HG02588 (cell line): ENCODE measurements at regions not wholly inside any gene's neighbourhood (a gene's known extent, or its start where the extent isn't known, plus 50 kb on each side); places are given as distances from the start of the nearest gene placed in this dataset.
"Not testable (repeated sequence)": the region's sequence is repeated elsewhere in the genome, so short reads cannot be mapped to it uniquely, and the experiment has no call there.

Experiments used
- ATAC-seq: cut with Tn5 transposase; IDR thresholded peaks from one replicate; pipeline ENCODE4 v1.9.1; 2021; ENCODE audit warnings: mild to moderate bottlenecking, moderate library complexity; ENCODE audit not compliant: unreplicated experiment

GRCh38 chr3:67145738-67146137 lies 147.6 kb downstream of the KBTBD8 start:
- ATAC-seq: no peak

GRCh38 chr3:67154429-67154828 lies 156.3 kb downstream of the KBTBD8 start:
- no peak for ATAC-seq

GRCh38 chr3:67167481-67167880 lies 169.4 kb downstream of the KBTBD8 start:
- ATAC-seq: no peak

GRCh38 chr3:67171841-67172240 lies 173.7 kb downstream of the KBTBD8 start:
- ATAC-seq: no peak

GRCh38 chr3:67173130-67173529 lies 175.0 kb downstream of the KBTBD8 start:
- not testable (repeated sequence) for ATAC-seq

- no peak for ATAC-seq
These were observed 178.3 kb downstream of the KBTBD8 start for GRCh38 chr3:67176396-67176795.

- ATAC-seq: no peak
These were observed 194.4 kb downstream of the KBTBD8 start for GRCh38 chr3:67192466-67192865.

GRCh38 chr3:67196677-67197076 lies 198.6 kb downstream of the KBTBD8 start:
- no peak for ATAC-seq

GRCh38 chr3:67198374-67198773 lies 200.3 kb downstream of the KBTBD8 start:
- ATAC-seq: no peak

- no peak for ATAC-seq
These were observed 202.5 kb downstream of the KBTBD8 start for GRCh38 chr3:67200618-67201017.

- ATAC-seq: no peak
These were observed 202.9 kb downstream of the KBTBD8 start for GRCh38 chr3:67201026-67201425.

GRCh38 chr3:67202053-67202452 lies 203.9 kb downstream of the KBTBD8 start:
- ATAC-seq: no peak

GRCh38 chr3:67204951-67205350 lies 206.8 kb downstream of the KBTBD8 start:
- no peak for ATAC-seq

GRCh38 chr3:67215690-67216089 lies 217.6 kb downstream of the KBTBD8 start:
- ATAC-seq: no peak

GRCh38 chr3:67227030-67227429 lies 228.9 kb downstream of the KBTBD8 start:
- no peak for ATAC-seq

- ATAC-seq: no peak
These were observed 230.0 kb downstream of the KBTBD8 start for GRCh38 chr3:67228136-67228535.

- no peak for ATAC-seq
These were observed 234.5 kb downstream of the KBTBD8 start for GRCh38 chr3:67232642-67233041.

- no peak for ATAC-seq
These were observed 241.2 kb downstream of the KBTBD8 start for GRCh38 chr3:67239353-67239752.

- ATAC-seq: no peak
These were observed 243.0 kb downstream of the KBTBD8 start for GRCh38 chr3:67241084-67241483.

GRCh38 chr3:67244130-67244529 lies 246.0 kb downstream of the KBTBD8 start:
- no peak for ATAC-seq

- no peak for ATAC-seq
These were observed 247.4 kb downstream of the KBTBD8 start for GRCh38 chr3:67245545-67245944.

GRCh38 chr3:67248726-67249125 lies 250.6 kb downstream of the KBTBD8 start:
- ATAC-seq: no peak

- not testable (repeated sequence) for ATAC-seq
These were observed 254.8 kb downstream of the KBTBD8 start for GRCh38 chr3:67252906-67253305.
